ENCODE measurements at regions not wholly inside any gene's neighbourhood (a gene's known extent, or its start where the extent isn't known, plus 50 kb on each side); places are given as distances from the start of the nearest gene placed in this dataset.

- TF ChIP-seq CHD7 (IDR thresholded peaks at IDR 0.05; ENCODE audit: insufficient replicate concordance, low read length) = no peak
- no peak for TF ChIP-seq EGR1 (IDR thresholded peaks at IDR 0.05; ENCODE audit: borderline replicate concordance, low read depth, low read length)
- no peak for TF ChIP-seq EP300 (IDR thresholded peaks at IDR 0.05; ENCODE audit: borderline replicate concordance in 1 of 2, low read depth in 2 of 2, low read length in 2 of 2)
- TF ChIP-seq GABPA (IDR thresholded peaks at IDR 0.05; ENCODE audit: borderline replicate concordance, insufficient read depth, low read length) = no peak
- TF ChIP-seq RNF2 (IDR thresholded peaks at IDR 0.05; ENCODE audit: borderline replicate concordance, low read depth, low read length, missing control alignments, poor library complexity, severe bottlenecking) = no peak
- TF ChIP-seq E2F6 (IDR thresholded peaks at IDR 0.05) = no peak
- no peak for TF ChIP-seq RFX5 (IDR thresholded peaks at IDR 0.05; ENCODE audit: borderline replicate concordance, low read depth, low read length)
- no peak for TF ChIP-seq CEBPB (IDR thresholded peaks at IDR 0.05; ENCODE audit: low read depth, low read length)
- no peak for TF ChIP-seq TAF7 (optimal IDR thresholded peaks at IDR 0.05; ENCODE audit: borderline replicate concordance, low read depth, low read length)
- no peak for TF ChIP-seq CREB1 (IDR thresholded peaks at IDR 0.05)
Observed at GRCh38 chr5:124056326-124056990, 544.5 kb downstream of the CSNK1G3 start (continued).

Data from H1 (cell line).